ENCODE measurements at regions not wholly inside any gene's neighbourhood (a gene's known extent, or its start where the extent isn't known, plus 50 kb on each side); places are given as distances from the start of the nearest gene placed in this dataset.

DNA sequence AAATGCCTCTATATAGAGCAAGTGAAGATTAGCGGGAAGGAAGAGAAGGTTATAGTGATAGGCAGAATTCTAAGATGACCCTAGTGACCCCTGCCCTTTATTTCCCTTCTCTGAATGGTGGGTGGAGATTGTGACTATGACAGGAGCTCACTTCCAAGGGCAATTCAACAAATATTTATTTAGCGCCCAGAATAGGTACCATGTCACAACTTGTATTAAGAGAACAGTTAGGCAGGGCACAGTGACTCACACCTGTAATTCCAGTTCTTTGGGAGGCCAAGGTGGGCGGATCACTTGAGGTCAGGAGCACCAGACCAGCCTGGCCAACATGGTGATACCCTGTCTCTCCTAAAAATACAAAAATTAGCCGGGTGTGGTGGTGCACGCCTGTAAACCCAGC lies 236.0 kb upstream of the POGK start:
- Histone ChIP-seq H3K4me2 (ENCODE audit: low read length) (no peak overlapping the region), H3K4me1 (ENCODE audit: control insufficient read depth in 1 of 2, insufficient read depth in 2 of 2, low read length in 2 of 2) (peaks cover 2 to 4% of the 10 kb centered on the region in 2 experiments; a peak in 2 of 4 replicates), H4K20me1 (ENCODE audit: insufficient read depth) (no peaks in the 10 kb centered on the region), H3K27ac (ENCODE audit: low read depth, low read length) (no peak overlapping the region), H3K9me2 (ENCODE audit: insufficient read depth) (no peaks in the 10 kb centered on the region), H2AFZ (ENCODE audit: low read depth, low read length, poor library complexity, severe bottlenecking) (no peak overlapping the region), H3K4me3 (replicated peaks in 1 of 2; ENCODE audit: low read depth in 1 of 2, low read length in 2 of 2) (no peak overlapping the region), H3K27me3 (ENCODE audit: insufficient read depth, low read length) (no peaks in the 10 kb centered on the region), H3K36me3 (ENCODE audit: control insufficient read depth in 1 of 2, insufficient read depth in 2 of 2, low read length in 2 of 2) (no peaks in the 10 kb centered on the region), H3K9me3 (ENCODE audit: control insufficient read depth in 1 of 2, insufficient read depth in 1 of 2, low read depth in 1 of 2, low read length in 2 of 2) (no peaks in the 10 kb centered on the region), H3K9ac (ENCODE audit: low read length) (no peak overlapping the region), H3K79me2 (ENCODE audit: insufficient read depth, low read length) (no peaks in the 10 kb centered on the region)
- ATAC-seq (no peak), DNase-seq (ENCODE audit: low read depth, low spot score) (no peak)
- POLR2A ChIA-PET: no interaction called here
- no TSS peak for BruUV-seq (replicated peaks)
- RAD21 ChIA-PET (ENCODE audit: low non-redundant PET in 1 of 2, low total read pairs in 2 of 2, uncharacterized antibody in 2 of 2, unreplicated experiment in 2 of 2): no interaction called here
- intact Hi-C loops (cut with micrococcal nuclease): no loop called here
- CTCF ChIA-PET: no interaction called here
- no peak for TF ChIP-seq SIN3A (IDR thresholded peaks at IDR 0.05; ENCODE audit: low read depth)
- TF ChIP-seq, protein P1, sequence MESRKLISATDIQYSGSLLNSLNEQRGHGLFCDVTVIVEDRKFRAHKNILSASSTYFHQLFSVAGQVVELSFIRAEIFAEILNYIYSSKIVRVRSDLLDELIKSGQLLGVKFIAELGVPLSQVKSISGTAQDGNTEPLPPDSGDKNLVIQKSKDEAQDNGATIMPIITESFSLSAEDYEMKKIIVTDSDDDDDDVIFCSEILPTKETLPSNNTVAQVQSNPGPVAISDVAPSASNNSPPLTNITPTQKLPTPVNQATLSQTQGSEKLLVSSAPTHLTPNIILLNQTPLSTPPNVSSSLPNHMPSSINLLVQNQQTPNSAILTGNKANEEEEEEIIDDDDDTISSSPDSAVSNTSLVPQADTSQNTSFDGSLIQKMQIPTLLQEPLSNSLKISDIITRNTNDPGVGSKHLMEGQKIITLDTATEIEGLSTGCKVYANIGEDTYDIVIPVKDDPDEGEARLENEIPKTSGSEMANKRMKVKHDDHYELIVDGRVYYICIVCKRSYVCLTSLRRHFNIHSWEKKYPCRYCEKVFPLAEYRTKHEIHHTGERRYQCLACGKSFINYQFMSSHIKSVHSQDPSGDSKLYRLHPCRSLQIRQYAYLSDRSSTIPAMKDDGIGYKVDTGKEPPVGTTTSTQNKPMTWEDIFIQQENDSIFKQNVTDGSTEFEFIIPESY (IDR thresholded peaks at IDR 0.05; ENCODE audit: extremely low read depth, insufficient replicate concordance, low read length): no peak
- no peak for TF ChIP-seq EZH2phosphoT487 (IDR thresholded peaks at IDR 0.05; ENCODE audit: borderline replicate concordance)
- no peak for TF ChIP-seq ZNF274 (IDR thresholded peaks at IDR 0.05; ENCODE audit: low read depth, low read length)
- TF ChIP-seq, protein P2, sequence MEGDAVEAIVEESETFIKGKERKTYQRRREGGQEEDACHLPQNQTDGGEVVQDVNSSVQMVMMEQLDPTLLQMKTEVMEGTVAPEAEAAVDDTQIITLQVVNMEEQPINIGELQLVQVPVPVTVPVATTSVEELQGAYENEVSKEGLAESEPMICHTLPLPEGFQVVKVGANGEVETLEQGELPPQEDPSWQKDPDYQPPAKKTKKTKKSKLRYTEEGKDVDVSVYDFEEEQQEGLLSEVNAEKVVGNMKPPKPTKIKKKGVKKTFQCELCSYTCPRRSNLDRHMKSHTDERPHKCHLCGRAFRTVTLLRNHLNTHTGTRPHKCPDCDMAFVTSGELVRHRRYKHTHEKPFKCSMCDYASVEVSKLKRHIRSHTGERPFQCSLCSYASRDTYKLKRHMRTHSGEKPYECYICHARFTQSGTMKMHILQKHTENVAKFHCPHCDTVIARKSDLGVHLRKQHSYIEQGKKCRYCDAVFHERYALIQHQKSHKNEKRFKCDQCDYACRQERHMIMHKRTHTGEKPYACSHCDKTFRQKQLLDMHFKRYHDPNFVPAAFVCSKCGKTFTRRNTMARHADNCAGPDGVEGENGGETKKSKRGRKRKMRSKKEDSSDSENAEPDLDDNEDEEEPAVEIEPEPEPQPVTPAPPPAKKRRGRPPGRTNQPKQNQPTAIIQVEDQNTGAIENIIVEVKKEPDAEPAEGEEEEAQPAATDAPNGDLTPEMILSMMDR (IDR thresholded peaks at IDR 0.05 in 2 of 3, conservative IDR thresholded peaks at IDR 0.05 in 1 of 3; ENCODE audit: borderline replicate concordance in 1 of 3, insufficient read depth in 1 of 3, low read depth in 2 of 3, low read length in 2 of 3): no peak
- TF ChIP-seq ZFX (IDR thresholded peaks at IDR 0.05): no peak
- no peak for TF ChIP-seq ELF1 (IDR thresholded peaks at IDR 0.05; ENCODE audit: borderline replicate concordance, low read depth)
- TF ChIP-seq MAX (IDR thresholded peaks at IDR 0.05): no peak
- no peak for TF ChIP-seq JUND (IDR thresholded peaks at IDR 0.05)
- no peak for TF ChIP-seq ATF3 (IDR thresholded peaks at IDR 0.05)
- TF ChIP-seq POLR2A (IDR thresholded peaks at IDR 0.05; ENCODE audit: borderline replicate concordance, extremely low read depth, insufficient read depth, insufficient read length): no peak
- no peak for TF ChIP-seq SRF (IDR thresholded peaks at IDR 0.05; ENCODE audit: low read depth)
- TF ChIP-seq POLR2AphosphoS5 (IDR thresholded peaks at IDR 0.05; ENCODE audit: low read depth, low read length): no peak
- no peak for TF ChIP-seq YY1 (IDR thresholded peaks at IDR 0.05; ENCODE audit: extremely low read depth, insufficient replicate concordance, low read depth, low read length)
